ENCODE measurements at regions not wholly inside any gene's neighbourhood (a gene's known extent, or its start where the extent isn't known, plus 50 kb on each side); places are given as distances from the start of the nearest gene placed in this dataset.

GRCh38 chr3:194959217-194959616, 273.5 kb downstream of the FAM43A start:
- TF ChIP-seq CTCF (IDR thresholded peaks at IDR 0.05) (no peak), PBX3 (IDR thresholded peaks at IDR 0.05) (no peak), SMC3 (IDR thresholded peaks at IDR 0.05) (no peak), POLR2A (IDR thresholded peaks at IDR 0.05; ENCODE audit: low read length) (no peak), CEBPB (IDR thresholded peaks at IDR 0.05) (no peak), KDM1A (IDR thresholded peaks at IDR 0.05; ENCODE audit: low read depth) (no peak)

Data from A549 (cell line).